K562 (cell line): ENCODE measurements at regions not wholly inside any gene's neighbourhood (a gene's known extent, or its start where the extent isn't known, plus 50 kb on each side); places are given as distances from the start of the nearest gene placed in this dataset.

ENCODE experiments used
- ATAC-seq: fragments of 200-7000 bp; cut with Tn5 transposase; 3 replicates; pipeline ENCODE4 v1.9.1; 2020; ENCODE audit warnings: moderate library complexity
- BruUV-seq: library from RNA; stranded (reverse); fragments of 400-500 nt; replicated peaks from 2 replicates; lab custom pipeline; 2021; lab: Mats Ljungman, UMichigan
- CTCF ChIA-PET: fragments of 300-600 bp; formaldehyde crosslinking; extraction: SDS; loops from one replicate; lab custom pipeline; 2021; ENCODE audit warnings: low intra/inter-chr PET ratio; lab: Yijun Ruan, JAX
- POLR2A ChIA-PET: fragments of 300-600, 350-650 bp; sonication (Branson Sonifier 250); formaldehyde crosslinking; extraction: SDS; loops from one replicate; lab custom pipeline; 2021; ENCODE audit warnings: antibody characterized with exemption, inconsistent platforms; lab: Yijun Ruan, JAX
- DNase-seq, 4 experiments: peaks; one replicate each; pipeline versions ENCODE4 v3.0.0 to v3.0.0-alpha.2; 2011 to 2018; ENCODE audit warnings: low spot score in 3 of 4, mixed read lengths in 3 of 4; ENCODE audit errors: extremely low read depth in 1 of 4
- FAIRE-seq: peaks from 2 replicates; lab custom pipeline; 2011; peaks lifted over from hg19 to GRCh38; lab: Jason Lieb, UNC
- H2AFZ ChIP-seq: 2 replicates; pipeline ENCODE4 v1.6.0; 2011; ENCODE audit warnings: low read depth, low read length, control low read depth, inconsistent platforms
- H3K27ac ChIP-seq: fragments of 200-600 bp; 3 replicates; pipeline ENCODE4 v1.8.0; 2011; ENCODE audit warnings: low read depth, mild to moderate bottlenecking, control low read depth, inconsistent platforms, low read length, moderate library complexity, mixed read lengths; ENCODE audit errors: extremely low read depth
- H3K27me3 ChIP-seq, 2 experiments: fragments of 300-600 bp in 1 of 2; 2 replicates in 1 of 2; 3 replicates in 1 of 2; pipeline versions ENCODE4 v1.6.0 to v1.8.0; 2011; ENCODE audit warnings: inconsistent platforms in 2 of 2, low read length in 2 of 2, mild to moderate bottlenecking in 1 of 2, mixed read lengths in 1 of 2, moderate library complexity in 1 of 2; ENCODE audit not compliant: control insufficient read depth in 2 of 2, insufficient read depth in 2 of 2
- H3K36me3 ChIP-seq: fragments of 300-600 bp; 3 replicates; pipeline ENCODE4 v1.8.0; 2011; ENCODE audit warnings: mild to moderate bottlenecking, low read length, inconsistent platforms; ENCODE audit not compliant: control insufficient read depth, insufficient read depth
- H3K4me1 ChIP-seq, 2 experiments: fragments of 200-600 bp in 1 of 2; replicated peaks in 1 of 2; 2 replicates in 1 of 2; 3 replicates in 1 of 2; pipeline versions ENCODE4 v1.5.1 to v1.8.0; 2011; ENCODE audit warnings: inconsistent platforms in 2 of 2, low read length in 2 of 2, mild to moderate bottlenecking in 1 of 2, mixed read lengths in 1 of 2, moderate library complexity in 1 of 2; ENCODE audit not compliant: control insufficient read depth in 2 of 2, insufficient read depth in 2 of 2
- H3K4me2 ChIP-seq: 2 replicates; pipeline ENCODE4 v1.6.1; 2011; ENCODE audit warnings: low read length, control low read depth, inconsistent platforms, mixed read lengths; ENCODE audit not compliant: insufficient read depth
- H3K4me3 ChIP-seq: fragments of 200-600 bp; sonication (generic), shearing (Covaris generic); 2 replicates; pipeline ENCODE4 v1.5.1; 2016; ENCODE audit warnings: control low read depth, inconsistent platforms
- H3K79me2 ChIP-seq: fragments of 200-600 bp; 3 replicates; pipeline ENCODE4 v1.8.0; 2011; ENCODE audit warnings: low read length, inconsistent platforms; ENCODE audit not compliant: control insufficient read depth, insufficient read depth
- H3K9ac ChIP-seq, 2 experiments: 2 replicates each; pipeline versions ENCODE4 v1.6.0 to v1.6.1; 2011; ENCODE audit warnings: low read depth in 2 of 2, low read length in 2 of 2, control low read depth in 1 of 2, inconsistent platforms in 1 of 2, mild to moderate bottlenecking in 1 of 2, mixed read lengths in 1 of 2; ENCODE audit not compliant: insufficient read depth in 1 of 2
- H3K9me1 ChIP-seq: one replicate; pipeline ENCODE4 v1.6.0; 2011; ENCODE audit warnings: inconsistent platforms, mild to moderate bottlenecking, low read length, moderate library complexity; ENCODE audit not compliant: control insufficient read depth, insufficient read depth
- H3K9me3 ChIP-seq: replicated peaks from 2 replicates; pipeline ENCODE4 v1.5.1; 2011; ENCODE audit warnings: low read depth, low read length, inconsistent platforms; ENCODE audit not compliant: control insufficient read depth, insufficient read depth
- H4K20me1 ChIP-seq: replicated peaks from 2 replicates; pipeline ENCODE4 v1.6.1; 2011; ENCODE audit warnings: low read length, inconsistent platforms, mixed read lengths; ENCODE audit not compliant: control insufficient read depth, insufficient read depth
- ARNT ChIP-seq, 2 experiments: fragments of 450-650 bp; IDR thresholded peaks; 2 replicates each; pipeline ENCODE4 v1.6.1; 2016; ENCODE audit warnings: mild to moderate bottlenecking in 1 of 2
- BCOR ChIP-seq: fragments of 450-650 bp; IDR thresholded peaks from 2 replicates; pipeline ENCODE4 v1.6.1; 2016
- CEBPB ChIP-seq: fragments of 450-650 bp; IDR thresholded peaks from 2 replicates; pipeline ENCODE4 v1.6.1; 2016; ENCODE audit warnings: missing genetic modification characterization, missing compliant biosample characterization
- HDAC2 ChIP-seq: fragments of 450-650 bp; IDR thresholded peaks from 2 replicates; pipeline ENCODE4 v1.6.1; 2016; ENCODE audit warnings: mild to moderate bottlenecking
- RUNX1 ChIP-seq: sonication (generic); IDR thresholded peaks from 2 replicates; pipeline ENCODE4 v1.6.1; 2016; ENCODE audit warnings: antibody characterized with exemption, low read depth
- SAP30 ChIP-seq: fragments of 200-600 bp; sonication (generic); IDR thresholded peaks from 2 replicates; pipeline ENCODE4 v1.6.1; 2012; ENCODE audit warnings: borderline replicate concordance, low read depth, mild to moderate bottlenecking, moderate library complexity, low read length, control low read depth, inconsistent platforms; ENCODE audit not compliant: insufficient read depth, poor library complexity, severe bottlenecking
- SUPT5H ChIP-seq: fragments of 450-650 bp; IDR thresholded peaks from 2 replicates; pipeline ENCODE4 v1.6.1; 2016
- ZNF274 ChIP-seq: IDR thresholded peaks from 2 replicates; pipeline ENCODE4 v1.6.1; 2011; ENCODE audit warnings: low read depth, mild to moderate bottlenecking, low read length, moderate library complexity, borderline replicate concordance
- whole genome bisulfite sequencing: fragments of 100-300 bp; shearing (Covaris generic); methylation state at CpG from one replicate; pipeline ENCODE4 v1.1.6; 2016; ENCODE audit warnings: low coverage, mixed read lengths; ENCODE audit not compliant: insufficient coverage; ENCODE audit errors: missing lambda C conversion rate; 5-methylcytosine and 5-hydroxymethylcytosine counted together
- in situ Hi-C: fragments of 300-500 bp; cut with MboI; formaldehyde crosslinking; loops from 4 replicates; pipeline ENCODE4 v1.15.0; 2018; ENCODE audit warnings: inconsistent platforms, mixed read lengths
- intact Hi-C: fragments of 100-400 bp; cut with micrococcal nuclease; formaldehyde crosslinking; loops from 2 replicates; pipeline ENCODE4 v1.14.2; 2022
- TF ChIP-seq, protein P1 (sequence below): fragments of 450-650 bp; formaldehyde crosslinking; IDR thresholded peaks from 2 replicates; pipeline ENCODE4 v1.4.0; 2022; ENCODE audit warnings: mild to moderate bottlenecking, moderate library complexity
- TF ChIP-seq, protein P2 (sequence below): fragments of 250-450 bp; sonication (Bioruptor Pico); IDR thresholded peaks from 2 replicates; pipeline ENCODE4 v1.4.0; 2020; ENCODE audit warnings: mild to moderate bottlenecking, moderate library complexity, borderline replicate concordance
- TF ChIP-seq, protein P3 (sequence below), 2 experiments: IDR thresholded peaks; 2 replicates each; pipeline ENCODE4 v1.6.1; 2012; ENCODE audit warnings: improper control_type of control experiment in 2 of 2, low read depth in 2 of 2, low read length in 2 of 2, borderline replicate concordance in 1 of 2
- TF ChIP-seq, protein P4 (sequence below): sonication (generic); formaldehyde crosslinking; IDR thresholded peaks from 2 replicates; pipeline ENCODE4 v1.8.0; 2022; ENCODE audit warnings: mild to moderate bottlenecking, missing genetic modification reagents
- TF ChIP-seq, protein P5 (sequence below): fragments of 250-450 bp; sonication (Bioruptor Pico); IDR thresholded peaks from 2 replicates; pipeline ENCODE4 v1.8.0; 2021; ENCODE audit warnings: moderate library complexity, mild to moderate bottlenecking, inconsistent platforms
- TF ChIP-seq, protein P6 (sequence below): fragments of 250-450 bp; sonication (Bioruptor Pico); IDR thresholded peaks from 2 replicates; pipeline ENCODE4 v1.4.0; 2020; ENCODE audit warnings: mild to moderate bottlenecking, moderate library complexity

DNA sequence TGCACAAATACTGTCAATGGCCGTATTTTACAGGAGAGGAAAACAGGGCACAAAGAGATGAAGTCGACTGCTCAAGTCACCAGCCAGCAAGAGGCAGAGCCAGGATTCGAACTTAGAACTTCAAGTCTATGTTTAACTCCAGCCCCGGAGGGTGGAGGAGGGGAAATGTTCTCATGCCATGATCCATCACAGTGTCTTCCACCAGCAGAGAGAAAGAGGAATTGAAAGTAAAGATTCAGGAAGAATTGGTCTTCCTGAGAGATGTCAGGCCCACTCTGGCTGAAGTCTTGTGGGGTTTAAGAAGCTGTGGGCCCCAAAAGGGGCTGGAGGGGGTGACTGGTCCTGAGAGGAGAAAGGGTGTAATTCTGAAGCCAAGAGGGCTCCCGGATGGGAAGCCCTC is 260.0 kb downstream of the TNS1 start:
- peaks cover 0 to 17% of the 10 kb centered on the region in 2 experiments; a peak in 2 of 5 replicates for H3K27me3 ChIP-seq
- ChIA-PET POLR2A (no interaction called here), CTCF (no interaction called here)
- ATAC-seq (no peak), DNase-seq (no peak), FAIRE-seq (no peak)
- TF ChIP-seq SAP30: no peak
- no peak for TF ChIP-seq HDAC2
- TF ChIP-seq, protein P1, sequence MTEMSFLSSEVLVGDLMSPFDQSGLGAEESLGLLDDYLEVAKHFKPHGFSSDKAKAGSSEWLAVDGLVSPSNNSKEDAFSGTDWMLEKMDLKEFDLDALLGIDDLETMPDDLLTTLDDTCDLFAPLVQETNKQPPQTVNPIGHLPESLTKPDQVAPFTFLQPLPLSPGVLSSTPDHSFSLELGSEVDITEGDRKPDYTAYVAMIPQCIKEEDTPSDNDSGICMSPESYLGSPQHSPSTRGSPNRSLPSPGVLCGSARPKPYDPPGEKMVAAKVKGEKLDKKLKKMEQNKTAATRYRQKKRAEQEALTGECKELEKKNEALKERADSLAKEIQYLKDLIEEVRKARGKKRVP: no peak
- no peak for TF ChIP-seq ZNF274
- TF ChIP-seq ARNT (IDR thresholded peaks at IDR 0.05): no peak
- TF ChIP-seq, protein P2, sequence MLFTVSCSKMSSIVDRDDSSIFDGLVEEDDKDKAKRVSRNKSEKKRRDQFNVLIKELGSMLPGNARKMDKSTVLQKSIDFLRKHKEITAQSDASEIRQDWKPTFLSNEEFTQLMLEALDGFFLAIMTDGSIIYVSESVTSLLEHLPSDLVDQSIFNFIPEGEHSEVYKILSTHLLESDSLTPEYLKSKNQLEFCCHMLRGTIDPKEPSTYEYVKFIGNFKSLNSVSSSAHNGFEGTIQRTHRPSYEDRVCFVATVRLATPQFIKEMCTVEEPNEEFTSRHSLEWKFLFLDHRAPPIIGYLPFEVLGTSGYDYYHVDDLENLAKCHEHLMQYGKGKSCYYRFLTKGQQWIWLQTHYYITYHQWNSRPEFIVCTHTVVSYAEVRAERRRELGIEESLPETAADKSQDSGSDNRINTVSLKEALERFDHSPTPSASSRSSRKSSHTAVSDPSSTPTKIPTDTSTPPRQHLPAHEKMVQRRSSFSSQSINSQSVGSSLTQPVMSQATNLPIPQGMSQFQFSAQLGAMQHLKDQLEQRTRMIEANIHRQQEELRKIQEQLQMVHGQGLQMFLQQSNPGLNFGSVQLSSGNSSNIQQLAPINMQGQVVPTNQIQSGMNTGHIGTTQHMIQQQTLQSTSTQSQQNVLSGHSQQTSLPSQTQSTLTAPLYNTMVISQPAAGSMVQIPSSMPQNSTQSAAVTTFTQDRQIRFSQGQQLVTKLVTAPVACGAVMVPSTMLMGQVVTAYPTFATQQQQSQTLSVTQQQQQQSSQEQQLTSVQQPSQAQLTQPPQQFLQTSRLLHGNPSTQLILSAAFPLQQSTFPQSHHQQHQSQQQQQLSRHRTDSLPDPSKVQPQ (CRISPR knock-in tag): no peak
- TF ChIP-seq, protein P3, sequence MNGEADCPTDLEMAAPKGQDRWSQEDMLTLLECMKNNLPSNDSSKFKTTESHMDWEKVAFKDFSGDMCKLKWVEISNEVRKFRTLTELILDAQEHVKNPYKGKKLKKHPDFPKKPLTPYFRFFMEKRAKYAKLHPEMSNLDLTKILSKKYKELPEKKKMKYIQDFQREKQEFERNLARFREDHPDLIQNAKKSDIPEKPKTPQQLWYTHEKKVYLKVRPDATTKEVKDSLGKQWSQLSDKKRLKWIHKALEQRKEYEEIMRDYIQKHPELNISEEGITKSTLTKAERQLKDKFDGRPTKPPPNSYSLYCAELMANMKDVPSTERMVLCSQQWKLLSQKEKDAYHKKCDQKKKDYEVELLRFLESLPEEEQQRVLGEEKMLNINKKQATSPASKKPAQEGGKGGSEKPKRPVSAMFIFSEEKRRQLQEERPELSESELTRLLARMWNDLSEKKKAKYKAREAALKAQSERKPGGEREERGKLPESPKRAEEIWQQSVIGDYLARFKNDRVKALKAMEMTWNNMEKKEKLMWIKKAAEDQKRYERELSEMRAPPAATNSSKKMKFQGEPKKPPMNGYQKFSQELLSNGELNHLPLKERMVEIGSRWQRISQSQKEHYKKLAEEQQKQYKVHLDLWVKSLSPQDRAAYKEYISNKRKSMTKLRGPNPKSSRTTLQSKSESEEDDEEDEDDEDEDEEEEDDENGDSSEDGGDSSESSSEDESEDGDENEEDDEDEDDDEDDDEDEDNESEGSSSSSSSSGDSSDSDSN (IDR thresholded peaks at IDR 0.05; ENCODE audit: borderline replicate concordance in 1 of 2, low read depth in 2 of 2, low read length in 2 of 2): no peak
- TF ChIP-seq SUPT5H: no peak
- TF ChIP-seq RUNX1: no peak
- no peak for TF ChIP-seq BCOR
- no peak for TF ChIP-seq CEBPB (tag)
- TF ChIP-seq, protein P4, sequence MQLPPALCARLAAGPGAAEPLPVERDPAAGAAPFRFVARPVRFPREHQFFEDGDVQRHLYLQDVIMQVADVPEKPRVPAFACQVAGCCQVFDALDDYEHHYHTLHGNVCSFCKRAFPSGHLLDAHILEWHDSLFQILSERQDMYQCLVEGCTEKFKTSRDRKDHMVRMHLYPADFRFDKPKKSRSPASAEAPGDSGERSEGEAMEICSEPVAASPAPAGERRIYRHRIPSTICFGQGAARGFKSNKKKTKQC (CRISPR knock-in tag): no peak
- TF ChIP-seq, protein P5, sequence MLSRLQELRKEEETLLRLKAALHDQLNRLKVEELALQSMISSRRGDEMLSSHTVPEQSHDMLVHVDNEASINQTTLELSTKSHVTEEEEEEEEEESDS (CRISPR knock-in tag): no peak
- TF ChIP-seq, protein P6, sequence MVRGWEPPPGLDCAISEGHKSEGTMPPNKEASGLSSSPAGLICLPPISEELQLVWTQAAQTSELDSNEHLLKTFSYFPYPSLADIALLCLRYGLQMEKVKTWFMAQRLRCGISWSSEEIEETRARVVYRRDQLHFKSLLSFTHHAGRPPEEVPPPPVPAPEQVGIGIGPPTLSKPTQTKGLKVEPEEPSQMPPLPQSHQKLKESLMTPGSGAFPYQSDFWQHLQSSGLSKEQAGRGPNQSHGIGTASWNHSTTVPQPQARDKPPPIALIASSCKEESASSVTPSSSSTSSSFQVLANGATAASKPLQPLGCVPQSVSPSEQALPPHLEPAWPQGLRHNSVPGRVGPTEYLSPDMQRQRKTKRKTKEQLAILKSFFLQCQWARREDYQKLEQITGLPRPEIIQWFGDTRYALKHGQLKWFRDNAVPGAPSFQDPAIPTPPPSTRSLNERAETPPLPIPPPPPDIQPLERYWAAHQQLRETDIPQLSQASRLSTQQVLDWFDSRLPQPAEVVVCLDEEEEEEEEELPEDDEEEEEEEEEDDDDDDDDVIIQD: no peak
- no peak overlapping the region for H3K9ac ChIP-seq
- H3K4me3 ChIP-seq: no peak overlapping the region
- intact Hi-C loops: no loop called here
- H2AFZ ChIP-seq: no peak overlapping the region
- no peaks in the 10 kb centered on the region for H3K9me1 ChIP-seq
- H3K9me3 ChIP-seq: no peaks in the 10 kb centered on the region
- no peak overlapping the region for H3K27ac ChIP-seq
- no peak overlapping the region for H3K4me2 ChIP-seq
- no peaks in the 10 kb centered on the region for H4K20me1 ChIP-seq
- in situ Hi-C loops: no loop called here
- BruUV-seq: no TSS peak
- no peaks in the 10 kb centered on the region for H3K4me1 ChIP-seq
- 0% methylated on average over 3 of the region's 5 CpGs for WGBS
- H3K79me2 ChIP-seq: no peaks in the 10 kb centered on the region
- no peaks in the 10 kb centered on the region for H3K36me3 ChIP-seq
